RWPE1 (cell line): ENCODE measurements at regions not wholly inside any gene's neighbourhood (a gene's known extent, or its start where the extent isn't known, plus 50 kb on each side); places are given as distances from the start of the nearest gene placed in this dataset.
A peak's percentile ranks its signal among the peaks of the same experiment; 100 is the strongest.
"Not testable (repeated sequence)": the region's sequence is repeated elsewhere in the genome, so short reads cannot be mapped to it uniquely, and the experiment has no call there.

Experiments
- CTCF ChIA-PET: fragments of 350-600 bp; sonication (Branson Sonifier 250); formaldehyde crosslinking; extraction: SDS; loops from one replicate; lab custom pipeline; 2021; lab: Yijun Ruan, JAX
- POLR2A ChIA-PET: fragments of 400-600 bp; formaldehyde crosslinking; extraction: SDS; loops from one replicate; lab custom pipeline; 2020; ENCODE audit warnings: antibody characterized with exemption; ENCODE audit not compliant: low non-redundant PET; lab: Yijun Ruan, JAX
- DNase-seq: peaks from one replicate; pipeline ENCODE4 v3.0.0; 2012; ENCODE audit warnings: low spot score
- H3K27ac ChIP-seq: fragments of 450-650 bp; 2 replicates; pipeline ENCODE4 v1.5.1; 2017
- TF ChIP-seq, protein P1 (sequence below): fragments of 450-650 bp; conservative IDR thresholded peaks from 2 replicates; pipeline ENCODE4 v1.5.1; 2017; ENCODE audit warnings: low read depth, mild to moderate bottlenecking

DNA sequence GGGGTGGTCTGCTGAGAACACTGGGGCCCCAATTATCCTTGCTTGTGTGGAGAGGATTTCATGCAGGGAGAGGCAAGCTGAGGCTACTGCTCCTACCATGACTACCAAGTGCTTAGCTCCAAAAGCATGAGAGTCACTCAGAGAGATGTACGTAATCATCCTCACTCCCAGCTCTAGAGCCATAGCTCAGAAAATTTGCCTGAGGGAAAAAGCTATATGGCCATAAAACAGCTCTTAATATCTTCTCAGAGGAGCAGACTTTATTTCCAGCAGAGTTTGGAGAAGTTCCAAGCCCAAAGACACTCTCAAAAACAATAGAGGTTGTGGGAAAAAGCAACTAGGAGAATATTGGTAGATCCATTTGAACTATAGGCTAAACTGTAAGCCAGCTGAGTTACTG lies 106.4 kb upstream of the PBX1 start:
- ChIA-PET CTCF (no interaction called here), POLR2A (no interaction called here)
- TF ChIP-seq, protein P1, sequence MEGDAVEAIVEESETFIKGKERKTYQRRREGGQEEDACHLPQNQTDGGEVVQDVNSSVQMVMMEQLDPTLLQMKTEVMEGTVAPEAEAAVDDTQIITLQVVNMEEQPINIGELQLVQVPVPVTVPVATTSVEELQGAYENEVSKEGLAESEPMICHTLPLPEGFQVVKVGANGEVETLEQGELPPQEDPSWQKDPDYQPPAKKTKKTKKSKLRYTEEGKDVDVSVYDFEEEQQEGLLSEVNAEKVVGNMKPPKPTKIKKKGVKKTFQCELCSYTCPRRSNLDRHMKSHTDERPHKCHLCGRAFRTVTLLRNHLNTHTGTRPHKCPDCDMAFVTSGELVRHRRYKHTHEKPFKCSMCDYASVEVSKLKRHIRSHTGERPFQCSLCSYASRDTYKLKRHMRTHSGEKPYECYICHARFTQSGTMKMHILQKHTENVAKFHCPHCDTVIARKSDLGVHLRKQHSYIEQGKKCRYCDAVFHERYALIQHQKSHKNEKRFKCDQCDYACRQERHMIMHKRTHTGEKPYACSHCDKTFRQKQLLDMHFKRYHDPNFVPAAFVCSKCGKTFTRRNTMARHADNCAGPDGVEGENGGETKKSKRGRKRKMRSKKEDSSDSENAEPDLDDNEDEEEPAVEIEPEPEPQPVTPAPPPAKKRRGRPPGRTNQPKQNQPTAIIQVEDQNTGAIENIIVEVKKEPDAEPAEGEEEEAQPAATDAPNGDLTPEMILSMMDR, result no peak
- no peak overlapping the region for H3K27ac ChIP-seq
- no peak for DNase-seq

DNA sequence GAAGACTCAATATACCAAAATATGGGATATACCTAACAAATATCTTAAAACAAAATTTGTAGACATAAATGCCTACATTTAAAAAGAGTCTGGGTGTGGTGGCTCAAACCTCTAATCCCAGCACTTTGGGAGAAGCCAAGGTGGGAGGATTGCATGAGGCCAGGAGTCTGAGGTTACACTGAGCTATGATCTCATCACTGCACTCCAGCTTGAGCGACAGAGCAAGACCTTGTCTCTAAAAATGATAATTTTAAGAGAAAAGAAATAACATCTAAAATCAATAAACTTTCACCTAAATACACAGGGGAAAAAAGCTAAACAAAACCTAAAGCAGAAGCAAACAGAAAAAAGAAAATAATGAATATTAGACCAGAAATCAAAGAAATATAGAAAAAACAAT lies 102.7 kb upstream of the PBX1 start:
- CTCF ChIA-PET, result interaction anchor here (0.6 kb wide), 1 partner anchor 41 kb away, joined by 6 read pairs; no protein-coding TSS in a partner anchor

DNA sequence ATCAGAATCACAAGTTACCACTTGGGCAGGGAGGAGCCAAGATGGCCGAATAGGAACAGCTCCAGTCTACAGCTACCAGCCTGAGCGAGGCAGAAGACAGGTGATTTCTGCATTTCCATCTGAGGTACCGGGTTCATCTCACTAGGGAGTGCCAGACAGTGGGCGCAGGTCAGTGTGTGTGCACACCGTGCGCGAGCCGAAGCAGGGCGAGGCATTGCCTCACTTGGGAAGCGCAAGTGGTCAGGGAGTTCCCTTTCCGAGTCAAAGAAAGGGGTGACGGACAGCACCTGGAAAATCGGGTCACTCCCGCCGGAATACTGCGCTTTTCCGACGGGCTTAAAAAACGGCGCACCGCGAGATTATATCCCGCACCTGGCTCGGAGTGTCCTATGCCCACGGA lies 99.8 kb upstream of the PBX1 start:
- CTCF ChIA-PET, DNase-seq, H3K27ac ChIP-seq, POLR2A ChIA-PET: not testable (repeated sequence)

More for the DNA sequence above, 102.7 kb upstream of the PBX1 start:
- no peak overlapping the region for H3K27ac ChIP-seq
- DNase-seq, result no peak
- TF ChIP-seq, protein P1, result no peak
- POLR2A ChIA-PET, result no interaction called here

DNA sequence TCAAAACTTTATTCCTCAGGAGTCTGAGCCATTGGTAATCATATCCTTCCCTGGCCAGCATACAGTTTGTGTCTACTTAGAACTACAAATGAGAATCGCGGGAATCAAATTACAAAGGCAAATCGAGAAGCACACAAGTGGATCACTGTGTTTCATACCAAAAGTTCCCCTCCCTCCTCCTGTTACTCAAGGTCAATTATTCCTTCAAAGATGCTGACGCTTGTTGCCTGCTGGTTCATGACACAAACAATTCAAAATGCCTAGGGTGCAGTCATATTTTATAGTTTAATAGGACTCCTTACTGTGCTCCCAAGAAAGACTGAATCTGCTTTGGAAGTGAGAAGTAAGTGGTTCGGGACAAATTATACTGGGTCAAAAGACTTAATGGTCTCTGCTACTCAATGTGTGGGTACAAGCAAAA lies 93.0 kb upstream of the PBX1 start:
- DNase-seq, result no peak
- TF ChIP-seq, protein P1, result no peak
- ChIA-PET POLR2A (no interaction called here), CTCF (no interaction called here)
- H3K27ac ChIP-seq, result no peak overlapping the region

DNA sequence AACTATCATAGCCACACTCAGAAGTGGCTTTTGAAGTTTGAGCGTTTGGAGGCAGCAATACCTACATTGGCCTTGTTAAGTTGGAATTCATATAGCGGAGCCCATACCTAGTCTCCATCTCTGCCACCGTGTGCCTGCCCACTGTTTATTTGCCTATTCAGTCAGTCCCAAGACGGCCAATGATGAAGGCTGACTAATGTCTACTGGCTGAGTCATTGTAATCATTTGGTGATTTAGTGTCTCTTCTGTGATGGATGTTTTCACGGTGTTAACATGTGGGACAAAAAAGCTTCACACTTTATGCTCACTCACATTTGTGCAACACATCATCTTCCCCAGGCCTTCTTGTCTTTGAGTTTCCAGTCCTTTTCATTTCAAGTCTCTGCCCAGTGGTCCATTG lies 92.6 kb upstream of the PBX1 start:
- TF ChIP-seq, protein P1, result no peak
- POLR2A ChIA-PET, result no interaction called here
- H3K27ac ChIP-seq, result no peak overlapping the region
- peak; percentile 7 for DNase-seq
- CTCF ChIA-PET, result no interaction called here

DNA sequence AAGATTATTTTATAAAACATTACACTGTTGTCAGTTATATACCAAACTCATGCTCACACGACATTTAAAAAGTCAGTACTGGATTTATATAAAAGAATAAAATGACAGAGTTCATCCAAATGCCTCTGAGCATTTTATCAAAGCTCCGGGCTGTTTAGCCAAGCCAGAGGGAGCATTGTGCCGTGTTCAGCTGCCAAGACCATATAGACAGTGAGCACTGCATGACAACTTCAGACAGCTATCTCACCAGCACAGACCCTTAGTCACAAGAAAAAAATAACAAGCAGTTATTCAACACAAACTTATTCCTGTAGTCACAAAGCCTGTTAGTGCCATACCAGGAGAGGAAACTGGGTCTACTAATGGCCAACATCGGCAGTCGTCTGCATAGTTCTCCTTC lies 88.0 kb upstream of the PBX1 start:
- DNase-seq, result no peak
- TF ChIP-seq, protein P1, result no peak
- CTCF ChIA-PET, result no interaction called here
- POLR2A ChIA-PET, result no interaction called here
- H3K27ac ChIP-seq, result no peak overlapping the region

DNA sequence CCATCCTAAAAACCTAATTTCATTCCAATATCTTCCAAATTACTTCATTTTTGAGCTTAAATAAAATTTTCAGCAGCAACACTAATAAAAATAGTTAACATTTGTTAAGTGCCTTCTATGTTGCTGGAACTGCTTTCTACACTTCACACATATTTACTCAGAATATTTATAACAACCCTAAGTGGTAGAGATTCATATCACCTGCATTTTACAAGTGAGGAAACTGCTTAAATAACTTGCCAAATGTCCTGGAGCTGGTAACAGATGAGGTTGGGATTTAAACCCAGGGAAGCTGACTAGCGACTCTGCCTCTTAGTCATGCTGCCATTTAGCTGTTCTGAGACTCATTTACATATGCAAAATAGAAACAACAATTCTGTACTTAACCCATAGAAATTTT lies 86.1 kb upstream of the PBX1 start:
- H3K27ac ChIP-seq, result no peak overlapping the region
- CTCF ChIA-PET, result no interaction called here
- DNase-seq, result no peak
- TF ChIP-seq, protein P1, result no peak
- POLR2A ChIA-PET, result no interaction called here
